AG04449 (cell line): ENCODE measurements at regions not wholly inside any gene's neighbourhood (a gene's known extent, or its start where the extent isn't known, plus 50 kb on each side); places are given as distances from the start of the nearest gene placed in this dataset.
"Not testable (repeated sequence)": the region's sequence is repeated elsewhere in the genome, so short reads cannot be mapped to it uniquely, and the experiment has no call there.

ENCODE experiments used
- CTCF ChIA-PET: fragments of 350-600 bp; formaldehyde crosslinking; extraction: SDS; loops from one replicate; lab custom pipeline; 2021; ENCODE audit warnings: antibody characterized with exemption; lab: Yijun Ruan, JAX
- POLR2A ChIA-PET: fragments of 400-600, 350-600 bp; formaldehyde crosslinking; extraction: SDS; loops from one replicate; lab custom pipeline; 2020; ENCODE audit warnings: antibody characterized with exemption, inconsistent platforms; lab: Yijun Ruan, JAX
- DNase-seq: peaks from one replicate; pipeline ENCODE4 v3.0.0-alpha.2; 2010; ENCODE audit warnings: low read depth, low spot score
- H3K4me3 ChIP-seq: 2 replicates; pipeline ENCODE4 v1.5.1; 2011; ENCODE audit warnings: low read depth, mild to moderate bottlenecking, control low read depth, low read length
- TF ChIP-seq, protein P1 (sequence below): IDR thresholded peaks from one replicate; pipeline ENCODE4 v1.5.1; 2011; ENCODE audit warnings: mild to moderate bottlenecking, moderate library complexity, low read length, control low read depth, inconsistent platforms; ENCODE audit not compliant: insufficient read depth; ENCODE audit errors: missing control alignments

DNA sequence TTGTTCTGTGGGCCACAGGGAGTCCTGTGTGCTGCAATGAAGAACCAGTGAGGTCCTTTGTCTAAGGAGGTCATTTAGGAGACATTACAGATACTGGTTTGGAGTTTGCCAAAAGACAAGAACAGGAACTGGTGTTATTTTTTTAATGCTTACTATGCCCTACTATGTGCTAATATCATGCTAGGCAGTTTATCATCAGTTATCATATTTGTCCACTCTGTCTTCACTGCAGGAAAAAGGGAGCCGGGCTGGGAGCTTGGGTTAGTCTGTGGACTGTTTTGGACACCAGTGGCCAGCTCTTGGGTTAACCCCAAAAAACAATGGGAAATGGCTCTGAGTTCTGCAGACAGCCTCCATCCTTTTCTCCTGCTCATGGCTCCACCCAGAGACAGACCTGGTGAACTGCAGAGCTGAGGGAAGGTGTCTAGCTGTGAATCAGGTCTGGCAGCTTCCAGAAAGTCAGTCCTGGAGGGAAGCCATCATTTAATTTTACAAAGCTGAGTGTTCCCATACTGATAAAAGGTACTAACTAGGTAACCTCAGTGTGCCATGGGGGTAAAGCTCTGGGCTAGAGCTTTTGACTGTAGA lies 101.2 kb upstream of the ZNF746 start:
- no peak overlapping the region for H3K4me3 ChIP-seq
- TF ChIP-seq, protein P1, sequence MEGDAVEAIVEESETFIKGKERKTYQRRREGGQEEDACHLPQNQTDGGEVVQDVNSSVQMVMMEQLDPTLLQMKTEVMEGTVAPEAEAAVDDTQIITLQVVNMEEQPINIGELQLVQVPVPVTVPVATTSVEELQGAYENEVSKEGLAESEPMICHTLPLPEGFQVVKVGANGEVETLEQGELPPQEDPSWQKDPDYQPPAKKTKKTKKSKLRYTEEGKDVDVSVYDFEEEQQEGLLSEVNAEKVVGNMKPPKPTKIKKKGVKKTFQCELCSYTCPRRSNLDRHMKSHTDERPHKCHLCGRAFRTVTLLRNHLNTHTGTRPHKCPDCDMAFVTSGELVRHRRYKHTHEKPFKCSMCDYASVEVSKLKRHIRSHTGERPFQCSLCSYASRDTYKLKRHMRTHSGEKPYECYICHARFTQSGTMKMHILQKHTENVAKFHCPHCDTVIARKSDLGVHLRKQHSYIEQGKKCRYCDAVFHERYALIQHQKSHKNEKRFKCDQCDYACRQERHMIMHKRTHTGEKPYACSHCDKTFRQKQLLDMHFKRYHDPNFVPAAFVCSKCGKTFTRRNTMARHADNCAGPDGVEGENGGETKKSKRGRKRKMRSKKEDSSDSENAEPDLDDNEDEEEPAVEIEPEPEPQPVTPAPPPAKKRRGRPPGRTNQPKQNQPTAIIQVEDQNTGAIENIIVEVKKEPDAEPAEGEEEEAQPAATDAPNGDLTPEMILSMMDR: peak; percentile 49
- no peak for DNase-seq
- POLR2A ChIA-PET: no interaction called here
- CTCF ChIA-PET: interaction anchor here (0.6 to 1.6 kb wide), 15 partner anchors 9 to 288 kb away, joined by 3 to 8 read pairs (median 3); no protein-coding TSS in a partner anchor

- POLR2A ChIA-PET, DNase-seq, CTCF ChIA-PET, H3K4me3 ChIP-seq: not testable (repeated sequence)
Observed at GRCh38 chr7:149597789-149598188, 100.2 kb upstream of the ZNF746 start.

DNA sequence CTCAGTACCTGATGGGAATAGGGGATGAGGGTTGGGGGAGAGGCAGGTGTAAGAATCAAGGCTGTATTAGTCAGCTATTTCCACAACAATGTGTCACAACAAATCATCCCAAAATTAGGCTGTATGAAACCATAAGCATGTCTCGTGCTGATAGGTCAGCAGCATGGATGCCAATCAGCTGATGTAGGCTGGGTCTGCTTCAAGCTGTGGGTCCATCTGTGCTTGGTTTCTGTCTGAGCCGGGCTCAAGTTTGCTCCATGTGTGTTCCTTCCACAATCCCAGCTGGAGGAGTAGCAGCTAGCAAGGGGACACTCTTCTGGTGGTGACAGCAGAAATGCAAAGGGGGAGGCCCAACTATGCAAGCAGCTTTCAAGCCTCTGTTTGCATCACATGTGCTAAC lies 97.9 kb upstream of the ZNF746 start:
- CTCF ChIA-PET: interaction anchor here (1.3 to 2.9 kb wide), 3 partner anchors 8 to 135 kb away, joined by 3 to 10 read pairs (median 5); no protein-coding TSS in a partner anchor
- POLR2A ChIA-PET: no interaction called here
- DNase-seq: no peak
- TF ChIP-seq, protein P1: no peak
- no peak overlapping the region for H3K4me3 ChIP-seq

GRCh38 chr7:149595078-149595477 lies 97.5 kb upstream of the ZNF746 start:
- no peak overlapping the region for H3K4me3 ChIP-seq
- ChIA-PET CTCF (interaction anchor here (0.7 to 2.9 kb wide), 3 partner anchors 10 to 172 kb away, joined by 3 to 10 read pairs (median 3); no protein-coding TSS in a partner anchor), POLR2A (no interaction called here)
- DNase-seq: no peak
- TF ChIP-seq, protein P1: no peak

DNA sequence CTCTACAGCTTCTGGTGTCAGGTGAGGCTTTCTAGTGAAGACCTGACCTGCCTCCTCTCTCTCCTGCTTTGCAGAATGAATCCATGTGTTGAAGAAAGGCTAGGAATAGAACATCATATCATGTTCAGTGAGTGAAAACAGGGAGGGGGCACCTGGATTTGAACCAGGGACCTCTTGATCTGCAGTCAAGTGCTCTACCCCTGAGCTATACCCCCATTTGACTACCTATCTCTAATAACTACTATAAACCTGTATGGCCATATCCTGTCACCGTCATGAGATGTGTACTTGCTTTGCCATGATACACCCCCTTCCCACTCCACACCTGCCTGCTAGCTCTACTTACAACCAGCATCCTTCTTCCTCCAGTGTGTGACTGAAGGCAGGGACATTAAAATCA lies 91.3 kb upstream of the ZNF746 start:
- no peak for DNase-seq
- ChIA-PET POLR2A (no interaction called here), CTCF (no interaction called here)
- H3K4me3 ChIP-seq: no peak overlapping the region
- TF ChIP-seq, protein P1: no peak

DNA sequence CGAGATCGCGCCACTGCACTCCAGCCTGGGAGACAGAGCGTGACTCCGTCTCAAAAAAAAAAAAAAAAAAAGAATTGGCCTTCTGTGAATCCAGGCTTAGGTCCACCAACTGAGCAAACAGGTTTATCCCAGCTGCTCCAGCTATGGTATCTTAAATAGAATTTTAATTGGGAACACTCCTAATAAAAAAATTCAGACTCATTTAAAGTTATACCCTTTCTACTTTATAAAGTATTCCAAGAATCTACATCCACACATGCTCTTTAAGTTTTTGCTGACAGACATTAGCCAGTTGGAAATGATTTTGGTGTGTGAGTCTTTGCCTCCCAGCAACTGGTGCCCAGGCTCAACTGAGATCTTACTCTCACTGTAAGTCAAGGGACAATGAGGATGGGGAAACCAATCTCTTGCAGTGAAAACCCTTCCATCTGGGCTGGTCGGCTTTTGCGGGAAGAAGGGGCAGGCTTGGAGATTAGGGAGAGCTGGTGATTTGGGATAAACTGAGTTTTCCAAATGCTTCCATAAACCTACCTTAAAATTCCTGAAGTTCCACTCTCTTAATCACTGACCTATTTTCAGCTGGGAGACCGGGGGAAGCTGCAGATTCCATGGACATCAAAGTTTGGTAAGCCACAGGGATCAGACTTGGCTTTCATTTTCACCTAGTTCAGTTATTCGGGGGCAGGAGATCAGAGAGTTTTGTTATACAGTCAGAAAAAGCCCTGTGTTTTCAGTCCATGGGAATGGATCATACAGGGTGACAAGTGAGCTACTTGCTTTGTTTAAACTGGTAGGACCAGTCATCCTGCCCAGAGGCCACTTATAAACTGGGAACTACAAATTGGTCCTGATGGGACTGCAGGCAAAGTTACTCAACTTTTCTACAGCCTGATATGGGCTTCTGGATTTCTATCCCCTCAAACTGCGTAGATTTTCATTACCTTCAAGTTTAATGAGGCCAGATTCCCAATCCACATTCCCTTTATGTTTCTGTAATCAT lies 89.3 kb upstream of the ZNF746 start:
- CTCF ChIA-PET: interaction anchor here (1.0 to 1.7 kb wide), 4 partner anchors 9 to 27 kb away, joined by 3 to 5 read pairs (median 4); no protein-coding TSS in a partner anchor
- POLR2A ChIA-PET: no interaction called here
- TF ChIP-seq, protein P1: no peak
- no peak overlapping the region for H3K4me3 ChIP-seq
- peak; percentile 19 for DNase-seq
